ENCODE measurements at regions not wholly inside any gene's neighbourhood (a gene's known extent, or its start where the extent isn't known, plus 50 kb on each side); places are given as distances from the start of the nearest gene placed in this dataset.
A peak's percentile ranks its signal among the peaks of the same experiment; 100 is the strongest.

- DNase-seq: no peak
- Histone ChIP-seq H3K4me3 (no peak overlapping the region), H3K36me3 (no peaks in the 10 kb centered on the region), H3K27me3 (ENCODE audit: low read depth) (no peaks in the 10 kb centered on the region), H3K27ac (replicated peaks) (no peak overlapping the region), H3K9me3 (replicated peaks) (peaks cover 3% of the 10 kb centered on the region), H3K4me1 (no peaks in the 10 kb centered on the region)
- no peak for TF ChIP-seq CTCF (IDR thresholded peaks at IDR 0.05; ENCODE audit: borderline replicate concordance)
- intact Hi-C loops (cut with micrococcal nuclease): no loop called here
Measured at GRCh38 chr18:29925566-29925965, 1117.0 kb downstream of the DSC3 start.

GRCh38 chr18:29912351-29912750, 1130.2 kb downstream of the DSC3 start:
- Histone ChIP-seq H3K9me3 (replicated peaks) (peaks cover 4% of the 10 kb centered on the region), H3K4me3 (no peak overlapping the region), H3K36me3 (no peaks in the 10 kb centered on the region), H3K27me3 (ENCODE audit: low read depth) (no peaks in the 10 kb centered on the region), H3K27ac (replicated peaks) (no peak overlapping the region), H3K4me1 (no peaks in the 10 kb centered on the region)
- intact Hi-C loops (cut with micrococcal nuclease): no loop called here
- no peak for DNase-seq
- TF ChIP-seq CTCF (IDR thresholded peaks at IDR 0.05; ENCODE audit: borderline replicate concordance): no peak

GRCh38 chr18:29892960-29893558, 1149.5 kb downstream of the DSC3 start:
- intact Hi-C loops (cut with micrococcal nuclease): no loop called here
- Histone ChIP-seq H3K9me3 (replicated peaks) (no peaks in the 10 kb centered on the region), H3K36me3 (no peaks in the 10 kb centered on the region), H3K4me1 (no peaks in the 10 kb centered on the region), H3K27me3 (ENCODE audit: low read depth) (no peaks in the 10 kb centered on the region), H3K27ac (replicated peaks) (no peak overlapping the region), H3K4me3 (no peak overlapping the region)
- no peak for DNase-seq
- peak; percentile 30 for TF ChIP-seq CTCF (IDR thresholded peaks at IDR 0.05; ENCODE audit: borderline replicate concordance)

- DNase-seq: no peak
- no peaks in the 10 kb centered on the region for H3K36me3 ChIP-seq
- no peak overlapping the region for H3K27ac ChIP-seq (replicated peaks)
- TF ChIP-seq CTCF (IDR thresholded peaks at IDR 0.05; ENCODE audit: borderline replicate concordance): no peak
- no peaks in the 10 kb centered on the region for H3K27me3 ChIP-seq (ENCODE audit: low read depth)
- intact Hi-C loops (cut with micrococcal nuclease): no loop called here
- H3K4me1 ChIP-seq: no peaks in the 10 kb centered on the region
- no peak overlapping the region for H3K4me3 ChIP-seq
- no peaks in the 10 kb centered on the region for H3K9me3 ChIP-seq (replicated peaks)
Measured at GRCh38 chr18:29883114-29883513, 1159.4 kb downstream of the DSC3 start.

- Histone ChIP-seq H3K27ac (replicated peaks) (no peak overlapping the region), H3K4me3 (no peak overlapping the region), H3K36me3 (no peaks in the 10 kb centered on the region), H3K4me1 (no peaks in the 10 kb centered on the region), H3K27me3 (ENCODE audit: low read depth) (no peaks in the 10 kb centered on the region), H3K9me3 (replicated peaks) (no peaks in the 10 kb centered on the region)
- TF ChIP-seq CTCF (IDR thresholded peaks at IDR 0.05; ENCODE audit: borderline replicate concordance): no peak
- DNase-seq: no peak
- intact Hi-C loops (cut with micrococcal nuclease): no loop called here
Measured at GRCh38 chr18:29882620-29883019, 1159.9 kb downstream of the DSC3 start.
